ENCODE measurements at regions not wholly inside any gene's neighbourhood (a gene's known extent, or its start where the extent isn't known, plus 50 kb on each side); places are given as distances from the start of the nearest gene placed in this dataset.
"Not testable (repeated sequence)": the region's sequence is repeated elsewhere in the genome, so short reads cannot be mapped to it uniquely, and the experiment has no call there.

DNA sequence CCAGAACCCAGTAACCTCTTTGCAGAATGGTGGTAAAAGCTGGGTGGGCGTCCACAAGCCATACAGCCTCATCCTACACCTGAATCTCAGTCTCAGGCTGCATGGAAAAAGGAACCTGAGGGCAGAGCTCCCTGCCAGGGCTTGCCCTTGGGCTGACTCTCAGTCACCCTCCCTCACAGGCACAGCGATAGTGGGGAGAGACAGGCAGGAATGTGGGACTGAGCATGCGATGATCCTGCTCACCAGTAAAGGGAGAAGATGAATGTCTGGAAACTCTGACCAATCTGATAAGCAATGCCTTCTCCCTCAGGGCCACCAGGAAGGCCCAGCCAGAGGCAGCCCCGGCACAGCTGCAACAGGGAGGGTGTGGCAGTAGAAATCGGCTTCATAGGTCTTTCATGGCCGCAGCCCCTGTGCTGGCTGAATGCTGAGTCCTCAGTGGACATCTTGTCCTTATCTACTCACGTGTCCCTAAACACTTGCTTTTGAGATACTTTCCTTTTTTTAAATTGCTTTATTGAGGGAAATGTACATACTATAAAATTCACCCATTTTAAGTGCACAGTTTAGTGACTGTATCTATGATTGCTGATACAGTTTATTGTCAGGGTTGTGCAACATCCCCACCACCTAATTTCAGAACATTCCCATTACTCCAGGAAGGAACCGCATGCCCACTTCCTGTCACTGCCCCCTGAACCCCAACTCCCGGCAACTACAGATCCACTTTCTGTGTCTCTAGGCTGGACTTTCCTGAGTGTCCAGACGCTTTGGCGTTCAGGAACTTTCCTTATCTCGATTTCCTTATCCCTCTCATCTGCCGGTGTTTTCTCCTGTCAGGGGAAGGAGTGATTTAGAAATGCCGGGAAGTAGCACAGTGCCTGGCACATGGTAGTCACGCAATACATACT, 258.1 kb downstream of the PCNX1 start:
- DNase-seq (ENCODE audit: extremely low read depth in 1 of 2, low read depth in 1 of 2), result no peak

DNA sequence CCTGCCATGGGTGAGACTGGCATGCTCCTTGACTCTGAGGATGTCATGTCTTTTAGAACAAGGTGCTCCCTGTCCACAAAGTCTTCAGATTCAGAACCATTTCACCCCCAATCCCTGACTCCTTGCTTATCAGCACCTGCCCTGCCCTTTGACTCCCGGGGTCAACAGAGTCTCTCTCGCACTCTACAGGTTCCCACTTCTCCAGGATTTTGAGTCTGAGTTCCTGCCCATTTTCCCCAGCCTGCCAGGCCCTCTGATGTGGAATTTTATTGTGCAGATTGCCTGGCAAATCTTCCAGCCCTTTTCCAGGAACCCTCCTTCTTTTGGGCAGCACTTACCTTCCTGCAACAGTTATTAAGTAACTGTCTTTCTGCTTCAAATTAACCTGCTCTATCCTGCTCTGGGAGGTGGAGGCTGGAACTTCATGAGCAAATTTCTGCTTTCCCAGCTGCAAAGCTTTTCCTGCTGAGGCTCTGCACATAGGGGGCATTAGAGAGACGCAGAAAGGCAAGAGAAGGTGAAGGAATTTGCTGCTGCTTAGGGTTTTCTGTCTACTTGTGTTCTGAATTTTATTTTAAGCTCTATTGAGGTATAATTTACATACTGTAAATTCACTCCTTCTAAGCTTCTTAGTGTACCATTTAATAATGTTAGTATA, 259.1 kb downstream of the PCNX1 start:
- no peak for DNase-seq (ENCODE audit: extremely low read depth in 1 of 2, low read depth in 1 of 2)

DNA sequence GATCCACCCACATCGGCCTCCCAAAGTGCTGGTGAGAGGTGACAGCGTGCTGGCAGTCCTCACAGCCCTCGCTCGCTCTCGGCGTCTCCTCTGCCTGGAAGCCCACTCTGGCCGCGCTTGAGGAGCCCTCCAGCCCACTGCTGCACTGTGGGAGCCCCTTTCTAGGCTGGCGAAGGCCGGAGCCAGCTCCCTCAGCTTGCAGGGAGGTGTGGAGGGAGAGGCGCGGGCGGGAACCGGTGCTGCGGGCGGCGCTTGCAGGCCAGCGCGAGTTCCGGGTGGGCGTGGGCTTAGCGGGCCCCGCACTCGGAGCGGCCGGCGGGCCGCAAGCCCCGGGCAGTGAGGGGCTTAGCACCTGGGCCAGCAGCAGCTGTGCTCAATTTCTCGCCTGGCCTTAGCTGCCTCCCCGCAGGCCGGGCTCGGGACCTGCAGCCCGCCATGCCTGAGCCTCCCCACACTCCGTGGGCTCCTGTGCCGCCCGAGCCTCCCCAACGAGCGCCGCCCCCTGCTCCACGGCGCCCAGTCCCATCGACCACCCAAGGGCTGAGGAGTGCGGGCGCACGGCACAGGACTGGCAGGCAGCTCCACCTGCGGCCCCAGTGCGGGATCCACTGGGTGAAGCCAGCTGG, 260.2 kb downstream of the PCNX1 start:
- DNase-seq (ENCODE audit: extremely low read depth in 1 of 2, low read depth in 1 of 2), result not testable (repeated sequence)

DNA sequence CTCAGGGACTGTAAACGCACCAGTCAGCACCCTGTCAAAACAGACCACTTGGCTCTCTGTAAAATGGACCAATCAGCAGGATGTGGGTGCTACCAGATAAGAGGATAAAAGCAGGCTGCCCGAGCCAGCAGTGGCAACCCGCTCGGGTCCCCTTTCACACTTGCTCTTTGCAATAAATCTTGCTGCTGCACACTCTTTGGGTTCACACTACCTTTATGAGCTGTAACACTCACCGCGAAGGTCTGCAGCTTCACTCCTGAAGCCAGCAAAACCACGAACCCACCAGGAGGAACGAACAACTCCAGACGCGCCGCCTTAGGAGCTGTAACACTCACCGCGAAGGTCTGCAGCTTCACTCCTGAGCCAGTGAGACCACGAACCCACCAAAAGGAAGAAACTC, 260.9 kb downstream of the PCNX1 start:
- not testable (repeated sequence) for DNase-seq (ENCODE audit: extremely low read depth in 1 of 2, low read depth in 1 of 2)

DNA sequence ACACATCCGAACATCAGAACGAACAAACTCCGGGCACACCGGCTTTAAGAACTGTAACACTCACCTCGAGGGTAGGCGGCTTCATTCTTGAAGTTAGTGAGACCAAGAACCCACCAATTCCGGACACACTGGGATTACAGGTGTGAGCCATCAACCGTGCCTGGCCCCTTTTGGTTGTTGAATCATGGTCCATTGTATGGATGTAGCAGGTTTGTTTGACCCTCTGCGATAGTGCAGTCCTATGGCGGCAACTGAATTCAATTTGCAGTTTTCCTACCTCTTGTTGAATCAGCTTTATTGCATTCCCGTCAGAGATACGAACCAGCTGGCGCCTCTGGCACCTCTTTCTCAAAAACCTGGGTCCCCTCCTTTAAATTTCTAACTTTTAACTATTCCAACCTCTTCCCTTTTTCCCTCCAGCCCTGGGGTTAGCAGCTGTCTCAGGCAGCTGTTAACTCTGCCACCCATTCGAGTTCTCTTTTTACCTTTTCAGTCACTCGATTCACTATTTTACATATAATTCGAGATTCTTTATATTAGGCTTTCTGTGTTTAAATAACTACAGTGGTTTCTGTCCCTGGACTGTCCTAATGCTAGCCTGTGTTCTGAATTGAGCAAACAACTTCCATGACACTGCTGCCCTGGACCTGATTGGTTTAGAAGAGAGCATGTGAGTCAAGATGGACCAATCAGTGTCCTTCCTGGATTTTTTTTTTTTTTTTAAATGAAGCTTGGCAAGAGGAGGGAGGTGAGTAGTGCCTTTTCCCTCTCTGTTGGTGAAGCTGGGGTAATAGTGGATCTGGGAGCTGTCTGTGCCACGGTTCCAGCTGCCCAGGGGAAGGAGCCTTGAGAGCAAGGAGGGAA, 261.5 kb downstream of the PCNX1 start:
- no peak for DNase-seq (ENCODE audit: extremely low read depth in 1 of 2, low read depth in 1 of 2)

DNA sequence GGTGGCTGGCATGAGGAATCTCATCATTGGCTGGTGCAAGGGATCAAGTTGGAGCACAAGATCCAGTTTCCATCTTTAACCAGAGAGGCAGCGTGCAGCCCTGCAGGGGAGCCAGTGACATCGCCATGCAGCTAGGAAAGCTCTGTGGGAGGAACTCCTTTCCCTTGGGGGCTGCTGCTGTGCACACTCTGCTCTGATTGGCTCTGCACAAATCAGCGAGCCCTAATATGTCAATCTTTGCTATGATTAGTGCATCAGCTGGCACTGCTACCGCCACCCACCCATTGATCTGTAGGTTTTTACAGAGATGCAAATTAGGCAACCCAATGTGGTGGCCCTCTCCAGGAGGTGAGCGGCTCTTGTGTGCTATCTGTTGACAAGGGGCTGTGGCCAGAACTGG, 262.6 kb downstream of the PCNX1 start:
- no peak for DNase-seq (ENCODE audit: extremely low read depth in 1 of 2, low read depth in 1 of 2)

DNA sequence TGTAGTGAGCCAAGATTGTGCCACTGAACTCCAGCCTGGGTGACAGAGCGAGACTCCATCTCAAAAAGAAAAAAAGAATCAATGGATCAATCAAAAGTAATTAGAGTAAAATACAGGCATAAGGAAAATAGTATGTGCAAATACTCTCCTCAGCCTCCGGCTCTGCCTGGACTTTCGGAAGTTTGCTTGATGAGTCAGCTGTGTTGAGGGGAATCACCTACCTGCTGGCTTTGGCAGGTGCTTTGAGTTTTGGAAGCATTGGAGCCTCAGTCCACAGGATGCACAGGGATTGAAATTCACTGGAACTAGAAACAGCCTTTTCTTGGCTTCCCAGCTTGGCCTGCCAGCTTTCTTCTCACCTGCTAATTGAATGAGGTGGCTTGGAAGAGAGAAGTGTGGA, 268.2 kb downstream of the PCNX1 start:
- DNase-seq (ENCODE audit: extremely low read depth in 1 of 2, low read depth in 1 of 2), result no peak

DNA sequence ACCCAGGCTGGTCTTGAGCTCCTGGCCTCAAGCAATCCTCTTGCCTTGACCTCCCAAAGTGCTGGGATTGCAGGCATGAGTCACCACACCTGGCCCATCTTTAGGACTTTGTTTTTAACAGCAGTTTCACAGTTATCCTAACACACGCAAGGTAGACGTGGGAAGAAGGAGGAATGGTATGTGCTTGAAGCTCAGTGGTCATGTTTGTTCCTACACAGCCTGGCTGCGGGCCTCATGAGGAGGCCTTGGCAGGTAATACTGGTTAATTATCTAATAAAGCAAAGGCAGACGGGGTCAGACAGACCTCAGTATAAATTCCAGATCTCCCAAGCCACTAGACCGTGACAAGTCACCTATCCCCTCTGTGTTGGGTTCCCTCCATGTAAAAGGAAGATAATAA, 271.8 kb downstream of the PCNX1 start:
- no peak for DNase-seq (ENCODE audit: extremely low read depth in 1 of 2, low read depth in 1 of 2)

DNA sequence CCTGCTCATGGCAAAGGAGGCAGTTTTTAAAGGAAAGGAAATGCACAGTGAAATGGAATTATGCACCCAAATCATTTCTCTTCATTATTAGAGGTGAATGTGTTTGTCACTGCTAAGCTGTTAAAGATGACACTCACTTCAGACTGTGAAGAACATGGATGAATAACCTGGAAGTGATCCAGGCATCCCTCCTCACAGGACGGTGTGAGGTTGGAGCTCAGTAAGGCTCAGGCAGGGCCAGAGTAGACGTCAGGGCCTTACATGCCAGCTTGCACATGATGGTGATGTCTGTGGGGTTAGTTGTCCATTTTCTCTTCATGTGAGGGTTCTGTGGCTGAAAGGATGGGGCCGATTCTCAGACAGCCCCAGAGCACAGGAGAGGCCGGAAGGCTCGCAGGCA, 273.1 kb downstream of the PCNX1 start:
- no peak for DNase-seq (ENCODE audit: extremely low read depth in 1 of 2, low read depth in 1 of 2)

DNA sequence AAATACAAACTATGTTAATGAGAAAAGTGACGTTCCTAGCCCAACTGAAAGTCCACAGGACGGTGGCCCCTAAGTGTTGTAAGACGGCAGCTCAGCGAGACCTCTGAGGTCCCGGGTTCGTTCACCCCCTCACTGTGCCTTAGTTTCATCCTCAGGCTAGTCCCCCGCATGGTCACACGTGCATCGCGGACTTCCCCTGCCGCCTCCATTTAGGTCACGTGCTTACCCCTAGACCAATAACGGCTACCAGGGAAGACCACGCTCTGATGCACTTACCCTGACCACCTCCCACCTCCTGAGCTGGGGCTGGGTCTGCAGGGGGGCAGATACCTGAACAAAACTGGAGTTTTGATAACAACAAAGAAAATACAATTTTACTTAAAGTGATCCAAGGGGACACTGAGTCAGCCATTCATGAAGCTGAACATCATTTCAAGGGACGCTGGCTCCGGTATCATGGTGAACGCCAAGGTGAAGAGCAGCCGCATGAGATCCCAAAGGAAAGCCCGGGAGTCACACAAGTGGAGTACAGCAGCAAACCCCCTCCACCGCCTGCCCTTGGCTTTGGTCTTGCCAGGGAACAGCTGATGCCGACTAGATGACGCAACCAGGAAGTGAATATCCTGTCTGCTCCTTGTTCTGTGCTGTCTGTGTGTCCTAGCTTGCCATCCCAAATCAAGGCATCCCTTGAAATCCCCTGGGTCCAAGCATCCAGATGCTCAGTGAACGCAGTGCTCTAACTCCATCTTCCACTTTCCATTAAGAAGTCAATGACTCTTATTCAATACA, 274.1 kb downstream of the PCNX1 start:
- no peak for DNase-seq (ENCODE audit: extremely low read depth in 1 of 2, low read depth in 1 of 2)

DNA sequence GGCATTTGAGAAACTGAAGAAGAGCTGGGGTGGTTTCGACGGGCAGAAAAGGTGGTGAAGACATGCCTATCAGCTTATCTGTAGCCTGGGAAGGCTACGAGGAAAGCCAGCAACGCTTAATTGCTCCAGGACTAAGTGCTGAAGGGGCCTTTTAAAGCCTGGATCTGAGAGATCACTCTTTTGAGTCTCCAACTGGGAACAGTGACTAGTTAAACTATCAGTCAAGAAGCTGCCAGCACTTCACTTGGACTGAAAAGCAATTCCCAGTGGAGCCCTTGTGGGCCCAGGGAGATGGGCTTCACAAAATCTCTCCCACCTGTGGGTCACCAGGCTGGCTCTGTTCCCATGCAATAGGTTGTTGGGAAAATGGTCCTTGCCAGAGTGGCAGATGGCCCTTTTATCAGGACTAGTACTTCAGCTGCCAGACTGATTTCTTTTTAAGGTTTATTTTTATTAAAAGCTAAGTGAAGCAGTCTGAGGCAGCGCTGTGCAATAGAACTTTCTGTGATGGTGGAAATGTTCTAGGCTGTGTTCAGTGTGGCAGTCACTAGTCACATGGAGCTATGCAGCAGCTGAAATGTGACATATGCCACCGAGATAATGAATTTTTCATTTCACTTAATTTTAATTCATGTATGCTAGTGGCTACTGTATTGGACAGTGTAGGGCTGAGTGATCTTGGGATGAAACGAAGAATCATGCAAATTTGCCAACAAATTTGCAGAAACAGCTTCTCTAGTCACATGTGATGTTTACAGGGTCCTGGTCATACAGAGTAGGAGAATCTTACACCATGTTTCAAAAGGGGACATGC, 276.8 kb downstream of the PCNX1 start:
- DNase-seq (ENCODE audit: extremely low read depth in 1 of 2, low read depth in 1 of 2), result no peak

DNA sequence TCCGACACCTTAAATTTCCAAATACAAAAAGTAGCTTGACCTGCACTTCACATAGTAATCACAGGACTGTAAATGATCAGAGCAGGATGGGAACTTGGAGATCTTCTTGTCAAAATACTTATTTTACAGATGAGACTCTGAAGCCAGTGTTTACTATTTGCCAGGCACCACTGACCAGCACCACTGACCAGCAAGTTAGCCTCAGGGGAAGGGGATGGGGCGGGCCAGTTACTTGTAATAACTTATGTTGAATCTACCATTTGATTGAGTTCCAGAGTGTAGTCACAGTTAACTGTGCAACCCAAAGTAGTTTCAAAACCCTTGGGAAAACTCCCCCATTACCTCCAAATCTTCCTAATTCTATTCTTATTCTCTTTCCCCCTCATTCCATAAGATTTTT, 278.4 kb downstream of the PCNX1 start:
- DNase-seq (ENCODE audit: extremely low read depth in 1 of 2, low read depth in 1 of 2), result no peak

DNA sequence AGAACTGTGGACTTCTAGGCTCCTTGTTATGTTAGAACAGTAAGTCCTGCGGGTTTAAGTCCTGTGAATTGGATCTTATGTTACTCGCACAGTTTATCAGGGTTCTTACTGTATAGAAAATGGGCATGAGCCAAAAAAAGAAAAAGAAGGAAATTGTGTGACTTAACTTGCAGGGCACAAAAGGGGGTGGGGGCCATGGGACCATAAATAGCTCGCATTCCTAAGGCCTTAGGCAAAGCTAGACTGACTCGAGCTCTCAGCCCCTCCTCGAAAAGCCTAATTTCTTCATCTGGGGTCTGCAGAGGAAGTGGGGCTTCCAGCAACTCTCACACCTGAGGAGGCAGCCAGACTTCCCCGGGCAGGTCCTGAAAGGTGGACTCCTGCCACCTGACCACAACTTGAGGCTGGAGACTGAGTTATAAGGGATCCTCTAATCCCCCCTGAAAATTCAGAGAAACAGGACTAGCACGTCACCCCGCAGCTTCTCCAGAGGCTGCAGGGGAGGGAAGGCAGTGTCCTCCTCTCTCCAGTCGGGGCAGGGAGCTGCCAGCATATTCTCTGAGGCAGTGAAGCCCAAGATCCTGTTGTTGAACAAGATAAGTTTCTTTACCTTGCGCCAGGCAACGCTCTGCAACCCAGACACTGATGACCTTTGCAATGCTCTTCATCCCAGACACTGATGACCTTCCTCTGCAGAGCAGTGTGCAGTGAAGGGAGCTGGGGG, 280.5 kb downstream of the PCNX1 start:
- no peak for DNase-seq (ENCODE audit: extremely low read depth in 1 of 2, low read depth in 1 of 2)

DNA sequence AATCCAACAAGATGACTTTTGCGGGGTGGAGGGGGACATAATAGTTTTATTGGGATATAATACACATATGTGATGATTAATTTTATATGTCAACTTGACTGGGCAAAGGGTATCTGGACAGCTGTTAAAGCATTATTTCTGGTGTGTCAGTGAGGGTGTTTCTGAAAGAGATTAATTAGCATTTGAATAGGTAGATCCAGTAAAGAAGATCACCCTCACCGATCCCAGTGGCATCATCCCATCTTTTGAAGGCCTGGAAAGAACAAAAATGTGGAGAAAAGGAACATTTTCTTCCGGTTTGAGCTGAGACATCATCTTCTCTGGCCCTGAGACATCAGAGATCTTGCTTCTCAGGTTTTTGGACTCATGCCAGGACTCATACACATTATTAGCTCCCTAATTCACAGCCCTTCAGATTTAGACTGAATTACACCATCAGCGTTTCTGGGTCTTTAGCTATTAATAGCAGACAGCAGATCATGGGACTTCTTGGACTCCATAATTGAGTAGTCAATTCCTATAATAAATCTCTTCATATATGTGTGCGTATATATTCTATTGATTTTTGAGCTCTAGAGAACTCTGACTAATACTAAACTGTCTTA, 283.6 kb downstream of the PCNX1 start:
- no peak for DNase-seq (ENCODE audit: extremely low read depth in 1 of 2, low read depth in 1 of 2)

DNA sequence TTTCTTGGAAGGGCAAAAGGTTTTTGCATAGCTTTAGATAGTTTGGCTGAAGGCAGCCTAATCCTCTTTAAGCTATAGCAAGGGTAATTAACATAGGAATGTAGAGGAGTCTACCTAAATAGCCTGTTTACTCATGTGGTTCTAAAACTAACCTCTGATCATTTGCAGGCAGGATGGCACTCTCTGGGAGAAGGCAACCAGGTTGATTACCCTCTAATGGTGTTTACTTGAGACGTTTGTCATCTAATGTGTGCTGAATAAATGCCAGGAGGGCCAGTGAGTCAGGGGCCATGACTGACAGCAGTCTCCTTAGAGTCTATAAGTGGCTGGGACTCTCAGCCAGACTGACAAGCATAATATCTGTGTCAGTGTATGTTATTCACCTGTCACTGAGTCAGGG, 286.4 kb downstream of the PCNX1 start:
- no peak for DNase-seq (ENCODE audit: extremely low read depth in 1 of 2, low read depth in 1 of 2)

DNA sequence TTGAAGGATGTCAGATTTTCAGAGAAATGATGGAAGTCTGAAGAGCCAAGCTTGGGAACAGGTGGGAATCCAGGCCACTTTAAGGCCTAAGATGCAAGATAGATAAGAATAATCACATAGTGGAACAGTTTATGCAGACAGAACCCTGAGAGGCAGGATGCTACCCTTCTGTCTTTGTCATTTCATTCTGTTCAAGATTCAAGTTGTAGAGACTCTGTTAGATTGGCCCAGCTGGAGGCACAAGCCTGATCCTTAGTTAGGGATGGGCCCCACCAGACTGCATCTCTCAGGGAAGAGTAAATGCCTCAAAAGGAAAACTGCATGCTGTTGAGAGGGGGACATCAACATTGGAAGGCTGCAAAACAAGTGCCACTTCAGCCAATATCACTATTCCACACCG, 287.0 kb downstream of the PCNX1 start:
- DNase-seq (ENCODE audit: extremely low read depth in 1 of 2, low read depth in 1 of 2), result no peak

DNA sequence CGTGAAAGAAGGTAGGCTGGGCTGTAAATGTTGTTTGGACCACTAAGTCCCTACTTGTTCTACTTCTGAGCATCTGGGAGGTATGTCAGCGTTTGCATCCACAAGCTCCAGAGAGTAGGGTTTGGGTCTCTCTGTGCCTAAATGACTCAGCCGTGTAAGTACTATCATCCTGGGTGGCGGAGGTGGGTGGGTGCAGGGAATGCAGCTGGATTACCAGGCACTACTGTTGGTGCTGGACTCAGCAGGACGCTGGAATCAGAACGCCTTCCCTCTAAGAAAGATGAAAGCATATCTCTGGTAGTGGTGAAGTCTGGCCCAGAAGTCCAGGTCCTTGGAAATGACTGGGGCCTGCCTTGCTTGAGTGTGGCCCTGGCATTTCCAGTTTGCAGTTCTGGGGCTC, 289.7 kb downstream of the PCNX1 start:
- DNase-seq (ENCODE audit: extremely low read depth in 1 of 2, low read depth in 1 of 2), result no peak

DNA sequence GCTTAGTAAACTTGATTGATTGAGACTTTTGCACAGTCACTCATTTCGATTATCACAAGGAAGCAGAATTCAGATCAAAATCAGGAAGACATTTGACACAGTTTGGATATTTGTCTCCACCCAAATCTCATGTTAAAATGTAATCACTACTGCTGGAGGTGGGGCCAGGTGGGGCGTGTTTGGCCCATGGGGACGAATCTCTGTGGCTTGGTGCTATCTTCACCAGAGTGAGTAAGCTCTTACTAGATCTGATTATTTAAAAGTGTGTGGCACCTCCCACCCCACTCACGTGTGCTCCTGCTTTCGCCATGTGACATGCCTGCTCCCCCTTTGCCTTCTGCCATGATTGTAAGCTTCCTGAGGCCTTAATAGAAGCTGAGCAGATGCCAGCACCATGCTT, 291.4 kb downstream of the PCNX1 start:
- DNase-seq (ENCODE audit: extremely low read depth in 1 of 2, low read depth in 1 of 2), result no peak
